ENCODE measurements at regions not wholly inside any gene's neighbourhood (a gene's known extent, or its start where the extent isn't known, plus 50 kb on each side); places are given as distances from the start of the nearest gene placed in this dataset.

DNA sequence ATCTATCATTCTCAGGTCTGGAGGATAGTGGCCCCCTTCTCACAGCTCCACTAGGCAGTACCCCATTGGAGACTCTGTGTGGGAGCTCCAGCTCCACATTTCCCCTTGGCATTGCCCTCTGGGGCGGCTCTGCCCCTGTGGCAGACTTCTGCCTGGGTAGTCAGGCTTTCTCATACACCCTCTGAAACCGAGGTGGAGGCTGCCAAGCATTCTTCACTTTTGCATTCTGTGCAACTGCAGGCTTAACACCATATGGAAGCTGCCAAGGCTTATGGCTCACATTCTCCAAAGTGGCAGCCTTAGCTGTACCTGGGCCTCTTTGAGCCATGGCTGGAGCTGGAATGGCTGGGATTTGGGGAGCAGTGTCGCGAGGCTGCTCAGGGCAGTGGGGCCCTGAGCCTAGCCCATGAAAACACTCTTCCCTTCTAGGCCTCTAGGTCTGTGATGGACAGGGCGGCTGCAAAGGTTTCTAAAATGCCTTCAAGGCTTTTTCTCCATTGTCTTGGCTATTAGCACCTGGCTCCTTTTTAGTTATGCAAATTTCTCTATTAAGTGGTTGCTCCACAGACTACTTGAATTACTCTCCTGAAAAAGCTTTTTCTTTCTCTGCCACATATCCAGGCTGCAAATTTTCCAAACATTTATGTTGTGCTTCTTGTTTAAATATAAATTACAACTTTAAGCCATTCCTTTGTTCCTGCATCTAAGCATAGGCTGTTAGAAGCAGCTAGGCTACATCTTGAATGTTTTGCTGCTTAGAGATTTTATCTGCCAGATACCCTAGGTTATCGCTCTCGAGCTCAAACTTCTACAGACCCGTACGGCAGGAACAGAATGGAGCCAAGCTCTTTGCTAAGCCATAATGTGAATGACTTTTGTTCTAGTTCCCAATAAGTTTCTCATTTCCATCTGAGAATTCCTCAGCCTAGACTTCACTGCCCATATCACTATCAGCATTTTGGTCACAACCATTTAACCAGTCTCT is 206.5 kb downstream of the CPS1 start:
- TF ChIP-seq, protein P1, sequence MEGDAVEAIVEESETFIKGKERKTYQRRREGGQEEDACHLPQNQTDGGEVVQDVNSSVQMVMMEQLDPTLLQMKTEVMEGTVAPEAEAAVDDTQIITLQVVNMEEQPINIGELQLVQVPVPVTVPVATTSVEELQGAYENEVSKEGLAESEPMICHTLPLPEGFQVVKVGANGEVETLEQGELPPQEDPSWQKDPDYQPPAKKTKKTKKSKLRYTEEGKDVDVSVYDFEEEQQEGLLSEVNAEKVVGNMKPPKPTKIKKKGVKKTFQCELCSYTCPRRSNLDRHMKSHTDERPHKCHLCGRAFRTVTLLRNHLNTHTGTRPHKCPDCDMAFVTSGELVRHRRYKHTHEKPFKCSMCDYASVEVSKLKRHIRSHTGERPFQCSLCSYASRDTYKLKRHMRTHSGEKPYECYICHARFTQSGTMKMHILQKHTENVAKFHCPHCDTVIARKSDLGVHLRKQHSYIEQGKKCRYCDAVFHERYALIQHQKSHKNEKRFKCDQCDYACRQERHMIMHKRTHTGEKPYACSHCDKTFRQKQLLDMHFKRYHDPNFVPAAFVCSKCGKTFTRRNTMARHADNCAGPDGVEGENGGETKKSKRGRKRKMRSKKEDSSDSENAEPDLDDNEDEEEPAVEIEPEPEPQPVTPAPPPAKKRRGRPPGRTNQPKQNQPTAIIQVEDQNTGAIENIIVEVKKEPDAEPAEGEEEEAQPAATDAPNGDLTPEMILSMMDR (IDR thresholded peaks at IDR 0.05; ENCODE audit: low read length) = no peak
- no peak for TF ChIP-seq EZH2phosphoT487 (IDR thresholded peaks at IDR 0.05; ENCODE audit: low read length)
- no peak for TF ChIP-seq EZH2 (optimal IDR thresholded peaks at IDR 0.05; ENCODE audit: low read depth, low read length)
